ENCODE measurements at regions not wholly inside any gene's neighbourhood (a gene's known extent, or its start where the extent isn't known, plus 50 kb on each side); places are given as distances from the start of the nearest gene placed in this dataset.

DNA sequence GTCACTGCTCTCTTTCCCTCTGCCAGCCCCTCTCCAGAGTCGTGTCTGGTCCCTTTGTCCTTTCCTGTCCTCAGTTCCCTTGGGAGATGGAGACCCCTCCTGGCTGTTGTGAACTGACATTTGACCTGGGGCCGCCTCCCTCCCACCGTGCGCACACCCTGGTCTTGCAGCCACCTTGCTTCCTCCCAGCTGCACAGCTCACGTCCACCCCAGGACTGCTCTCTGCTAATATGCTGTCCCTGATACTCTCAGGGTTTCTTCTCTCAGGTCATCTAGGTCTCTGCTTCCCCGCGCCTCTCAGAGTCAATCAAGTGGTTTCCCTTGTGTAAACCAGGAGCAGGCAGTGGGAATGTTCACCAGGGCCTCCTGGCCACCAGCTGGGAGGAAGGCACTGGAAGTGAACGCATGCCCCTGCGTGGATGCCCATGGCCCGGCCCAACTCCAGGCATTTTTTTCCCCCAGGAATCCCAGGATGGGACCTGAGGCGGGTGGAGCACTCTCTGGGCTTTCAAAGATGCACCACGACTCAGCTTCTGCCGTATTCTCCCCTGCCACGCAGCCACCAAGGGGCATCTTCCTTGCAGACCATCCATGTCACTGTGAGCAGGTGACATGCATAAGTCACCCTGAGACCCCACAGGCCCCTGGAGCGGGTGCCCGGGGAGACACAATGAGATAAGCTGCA, 142.4 kb downstream of the OLFM1 start:
- TF ChIP-seq, protein P1, sequence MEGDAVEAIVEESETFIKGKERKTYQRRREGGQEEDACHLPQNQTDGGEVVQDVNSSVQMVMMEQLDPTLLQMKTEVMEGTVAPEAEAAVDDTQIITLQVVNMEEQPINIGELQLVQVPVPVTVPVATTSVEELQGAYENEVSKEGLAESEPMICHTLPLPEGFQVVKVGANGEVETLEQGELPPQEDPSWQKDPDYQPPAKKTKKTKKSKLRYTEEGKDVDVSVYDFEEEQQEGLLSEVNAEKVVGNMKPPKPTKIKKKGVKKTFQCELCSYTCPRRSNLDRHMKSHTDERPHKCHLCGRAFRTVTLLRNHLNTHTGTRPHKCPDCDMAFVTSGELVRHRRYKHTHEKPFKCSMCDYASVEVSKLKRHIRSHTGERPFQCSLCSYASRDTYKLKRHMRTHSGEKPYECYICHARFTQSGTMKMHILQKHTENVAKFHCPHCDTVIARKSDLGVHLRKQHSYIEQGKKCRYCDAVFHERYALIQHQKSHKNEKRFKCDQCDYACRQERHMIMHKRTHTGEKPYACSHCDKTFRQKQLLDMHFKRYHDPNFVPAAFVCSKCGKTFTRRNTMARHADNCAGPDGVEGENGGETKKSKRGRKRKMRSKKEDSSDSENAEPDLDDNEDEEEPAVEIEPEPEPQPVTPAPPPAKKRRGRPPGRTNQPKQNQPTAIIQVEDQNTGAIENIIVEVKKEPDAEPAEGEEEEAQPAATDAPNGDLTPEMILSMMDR (conservative IDR thresholded peaks at IDR 0.05), result no peak
- no peak overlapping the region for H3K27ac ChIP-seq

DNA sequence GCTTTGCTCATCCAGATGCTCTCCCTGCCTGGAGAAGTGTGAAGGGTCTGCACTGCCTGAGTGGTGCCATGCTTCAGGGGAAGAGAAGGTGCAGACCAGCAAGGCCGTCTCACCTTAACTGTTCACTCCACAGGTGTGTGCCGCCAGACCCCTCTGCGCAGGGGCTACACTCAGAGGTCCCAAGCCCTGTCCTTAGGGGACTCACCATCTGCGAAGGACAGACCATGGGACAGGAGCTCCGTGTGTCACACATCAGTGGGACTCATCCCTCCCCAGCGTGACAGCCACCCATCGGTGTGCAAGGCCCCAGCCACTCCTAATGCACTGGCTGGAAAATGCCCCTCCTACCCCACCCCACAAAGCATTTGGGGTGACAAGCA, 142.9 kb downstream of the OLFM1 start:
- TF ChIP-seq, protein P1 (conservative IDR thresholded peaks at IDR 0.05), result no peak
- no peak overlapping the region for H3K27ac ChIP-seq

DNA sequence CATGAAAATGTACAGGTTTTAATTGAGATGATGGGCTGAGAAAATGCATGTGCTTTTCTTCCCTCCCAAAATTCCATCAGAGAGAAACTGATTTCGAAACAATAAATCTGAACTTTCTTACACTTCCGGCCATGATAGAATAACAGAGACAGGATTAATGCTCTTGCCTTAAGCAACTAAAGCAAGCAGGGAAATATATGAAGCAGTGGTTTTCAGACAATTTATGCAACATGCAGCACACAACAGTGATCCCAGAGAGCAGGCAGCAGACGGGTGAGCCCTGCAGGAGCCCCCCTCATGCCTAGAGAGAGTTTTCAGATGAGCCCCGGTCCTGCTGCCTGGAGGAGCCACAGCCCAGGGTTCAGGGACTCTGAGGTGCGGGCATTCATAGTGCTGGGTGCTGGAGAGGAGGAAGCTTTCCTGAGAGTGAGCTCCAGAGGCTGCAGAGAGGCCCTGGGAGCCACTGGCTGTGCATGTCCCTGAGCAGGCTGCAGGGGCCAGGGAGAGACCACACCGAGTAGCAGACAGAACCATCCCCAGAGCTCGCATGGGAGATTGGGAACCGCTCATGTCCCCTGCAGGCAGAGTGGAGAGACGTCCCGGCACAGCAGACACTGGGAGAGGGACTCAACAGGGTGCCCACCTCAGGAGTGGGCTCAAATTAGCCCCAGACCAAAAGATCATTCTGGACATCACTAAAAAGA, 143.5 kb downstream of the OLFM1 start:
- H3K27ac ChIP-seq, result no peak overlapping the region
- TF ChIP-seq, protein P1 (conservative IDR thresholded peaks at IDR 0.05), result no peak

DNA sequence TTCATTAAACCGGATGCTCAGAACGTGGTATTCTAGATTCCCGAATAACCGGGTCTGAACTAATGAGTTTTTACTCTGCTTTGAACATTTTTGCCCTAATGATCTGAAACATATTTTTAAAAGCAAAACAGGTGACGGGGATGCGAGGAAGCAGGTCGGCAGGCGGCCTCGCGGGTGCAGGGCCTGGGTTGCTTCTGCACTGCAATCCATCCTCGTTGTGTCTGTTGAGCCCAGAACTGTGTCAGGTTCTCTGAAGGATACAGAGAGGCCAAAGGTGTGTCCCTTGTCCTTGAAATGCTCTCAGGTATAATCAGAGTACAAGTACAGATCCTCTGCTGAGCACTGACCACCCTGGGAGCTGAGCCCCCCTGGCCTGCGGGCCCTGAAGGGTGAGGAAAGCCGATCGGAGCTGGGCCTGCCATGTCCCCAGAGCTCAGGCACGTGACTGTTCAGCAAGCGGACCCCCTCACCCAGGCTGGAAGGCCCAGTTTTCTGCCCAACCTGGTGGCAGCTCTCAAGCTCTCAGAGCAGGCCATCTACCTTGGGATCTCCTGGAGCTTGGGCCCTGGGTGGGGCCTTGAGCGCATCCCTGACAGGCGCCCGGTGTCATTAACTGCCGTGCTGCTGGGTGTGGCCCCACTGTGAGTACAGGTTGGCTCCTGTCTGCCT, 151.8 kb downstream of the OLFM1 start:
- H3K27ac ChIP-seq, result no peak overlapping the region
- TF ChIP-seq, protein P1 (conservative IDR thresholded peaks at IDR 0.05), result no peak

DNA sequence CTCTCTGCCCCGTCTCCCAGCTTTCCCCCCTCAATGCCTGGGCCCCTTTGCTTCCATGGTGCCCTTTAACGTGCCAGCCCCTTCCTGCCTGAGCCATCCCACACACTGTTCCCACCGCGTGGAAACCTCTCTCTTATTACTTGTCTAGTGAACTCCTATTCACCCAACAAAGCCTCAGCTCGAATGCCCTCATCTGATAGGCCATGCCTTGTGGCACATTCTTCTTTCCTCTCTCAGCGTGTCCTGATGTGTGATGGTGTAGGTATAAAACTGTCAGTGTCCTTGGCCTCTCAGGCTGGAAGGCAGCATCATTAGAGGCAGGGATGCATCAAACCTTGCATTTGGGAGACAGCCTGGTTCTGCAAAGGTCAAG, 152.3 kb downstream of the OLFM1 start:
- no peak overlapping the region for H3K27ac ChIP-seq
- TF ChIP-seq, protein P1 (conservative IDR thresholded peaks at IDR 0.05), result no peak

DNA sequence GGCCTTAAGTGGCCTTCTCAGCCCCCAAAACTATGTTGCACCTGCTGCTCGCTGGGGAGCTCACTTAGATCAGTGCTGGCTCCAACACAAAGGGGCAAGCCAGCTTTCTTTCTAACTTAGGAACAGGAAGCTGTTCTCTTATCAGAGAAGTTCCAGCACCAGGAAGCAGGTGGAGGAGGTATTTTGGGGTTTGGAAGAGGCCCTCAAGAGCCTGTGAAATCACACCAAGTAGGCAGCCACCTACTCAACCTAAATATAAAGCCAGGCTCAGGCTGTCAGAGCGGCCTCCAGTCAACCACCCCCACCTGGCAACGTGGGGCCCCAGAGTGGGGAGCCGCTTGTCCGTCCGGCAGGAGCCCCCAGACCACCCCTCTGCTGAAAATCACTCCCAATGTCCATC, 152.8 kb downstream of the OLFM1 start:
- H3K27ac ChIP-seq, result no peak overlapping the region
- TF ChIP-seq, protein P1 (conservative IDR thresholded peaks at IDR 0.05), result no peak

DNA sequence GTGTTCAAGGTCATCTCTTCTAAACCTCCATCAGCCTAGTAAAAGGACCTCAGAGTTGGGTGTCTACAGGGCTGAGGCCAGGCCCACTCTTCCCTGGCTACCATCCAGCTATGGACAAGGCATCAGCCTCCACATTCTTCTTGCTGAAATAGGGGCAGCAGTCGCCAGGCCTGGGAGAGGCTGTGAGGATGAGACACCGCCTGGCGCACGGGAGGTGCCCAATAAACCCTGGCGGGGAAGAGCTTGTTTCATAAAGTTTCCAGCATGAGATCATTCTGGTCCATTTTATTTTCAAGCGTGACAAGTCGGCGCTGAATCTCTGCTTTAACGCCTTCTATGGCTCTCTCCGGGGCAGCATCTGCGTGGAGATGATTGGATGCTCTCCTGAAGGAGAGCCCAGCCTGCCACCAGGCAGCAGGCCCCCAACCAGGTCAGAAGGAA, 153.4 kb downstream of the OLFM1 start:
- TF ChIP-seq, protein P1 (conservative IDR thresholded peaks at IDR 0.05), result no peak
- no peak overlapping the region for H3K27ac ChIP-seq

Data from VCaP (cell line).